K562 (cell line): ENCODE measurements at regions not wholly inside any gene's neighbourhood (a gene's known extent, or its start where the extent isn't known, plus 50 kb on each side); places are given as distances from the start of the nearest gene placed in this dataset.

Experiments used
- ATAC-seq: fragments of 200-7000 bp; cut with Tn5 transposase; 3 replicates; pipeline ENCODE4 v1.9.1; 2020; ENCODE audit warnings: moderate library complexity
- BruUV-seq: library from RNA; stranded (reverse); fragments of 400-500 nt; replicated peaks from 2 replicates; lab custom pipeline; 2021; lab: Mats Ljungman, UMichigan
- CTCF ChIA-PET: fragments of 300-600 bp; formaldehyde crosslinking; extraction: SDS; loops from one replicate; lab custom pipeline; 2021; ENCODE audit warnings: low intra/inter-chr PET ratio; lab: Yijun Ruan, JAX
- POLR2A ChIA-PET: fragments of 300-600, 350-650 bp; sonication (Branson Sonifier 250); formaldehyde crosslinking; extraction: SDS; loops from one replicate; lab custom pipeline; 2021; ENCODE audit warnings: antibody characterized with exemption, inconsistent platforms; lab: Yijun Ruan, JAX
- DNase-seq, 4 experiments: peaks; one replicate each; pipeline versions ENCODE4 v3.0.0 to v3.0.0-alpha.2; 2011 to 2018; ENCODE audit warnings: low spot score in 3 of 4, mixed read lengths in 3 of 4; ENCODE audit errors: extremely low read depth in 1 of 4
- FAIRE-seq: peaks from 2 replicates; lab custom pipeline; 2011; peaks lifted over from hg19 to GRCh38; lab: Jason Lieb, UNC
- H2AFZ ChIP-seq: 2 replicates; pipeline ENCODE4 v1.6.0; 2011; ENCODE audit warnings: low read depth, low read length, control low read depth, inconsistent platforms
- H3K27ac ChIP-seq: fragments of 200-600 bp; 3 replicates; pipeline ENCODE4 v1.8.0; 2011; ENCODE audit warnings: low read depth, mild to moderate bottlenecking, control low read depth, inconsistent platforms, low read length, moderate library complexity, mixed read lengths; ENCODE audit errors: extremely low read depth
- H3K27me3 ChIP-seq, 2 experiments: fragments of 300-600 bp in 1 of 2; 2 replicates in 1 of 2; 3 replicates in 1 of 2; pipeline versions ENCODE4 v1.6.0 to v1.8.0; 2011; ENCODE audit warnings: inconsistent platforms in 2 of 2, low read length in 2 of 2, mild to moderate bottlenecking in 1 of 2, mixed read lengths in 1 of 2, moderate library complexity in 1 of 2; ENCODE audit not compliant: control insufficient read depth in 2 of 2, insufficient read depth in 2 of 2
- H3K36me3 ChIP-seq: fragments of 300-600 bp; 3 replicates; pipeline ENCODE4 v1.8.0; 2011; ENCODE audit warnings: mild to moderate bottlenecking, low read length, inconsistent platforms; ENCODE audit not compliant: control insufficient read depth, insufficient read depth
- H3K4me1 ChIP-seq, 2 experiments: fragments of 200-600 bp in 1 of 2; replicated peaks in 1 of 2; 2 replicates in 1 of 2; 3 replicates in 1 of 2; pipeline versions ENCODE4 v1.5.1 to v1.8.0; 2011; ENCODE audit warnings: inconsistent platforms in 2 of 2, low read length in 2 of 2, mild to moderate bottlenecking in 1 of 2, mixed read lengths in 1 of 2, moderate library complexity in 1 of 2; ENCODE audit not compliant: control insufficient read depth in 2 of 2, insufficient read depth in 2 of 2
- H3K4me2 ChIP-seq: 2 replicates; pipeline ENCODE4 v1.6.1; 2011; ENCODE audit warnings: low read length, control low read depth, inconsistent platforms, mixed read lengths; ENCODE audit not compliant: insufficient read depth
- H3K4me3 ChIP-seq: fragments of 200-600 bp; sonication (generic), shearing (Covaris generic); 2 replicates; pipeline ENCODE4 v1.5.1; 2016; ENCODE audit warnings: control low read depth, inconsistent platforms
- H3K79me2 ChIP-seq: fragments of 200-600 bp; 3 replicates; pipeline ENCODE4 v1.8.0; 2011; ENCODE audit warnings: low read length, inconsistent platforms; ENCODE audit not compliant: control insufficient read depth, insufficient read depth
- H3K9ac ChIP-seq, 2 experiments: 2 replicates each; pipeline versions ENCODE4 v1.6.0 to v1.6.1; 2011; ENCODE audit warnings: low read depth in 2 of 2, low read length in 2 of 2, control low read depth in 1 of 2, inconsistent platforms in 1 of 2, mild to moderate bottlenecking in 1 of 2, mixed read lengths in 1 of 2; ENCODE audit not compliant: insufficient read depth in 1 of 2
- H3K9me1 ChIP-seq: one replicate; pipeline ENCODE4 v1.6.0; 2011; ENCODE audit warnings: inconsistent platforms, mild to moderate bottlenecking, low read length, moderate library complexity; ENCODE audit not compliant: control insufficient read depth, insufficient read depth
- H3K9me3 ChIP-seq: replicated peaks from 2 replicates; pipeline ENCODE4 v1.5.1; 2011; ENCODE audit warnings: low read depth, low read length, inconsistent platforms; ENCODE audit not compliant: control insufficient read depth, insufficient read depth
- H4K20me1 ChIP-seq: replicated peaks from 2 replicates; pipeline ENCODE4 v1.6.1; 2011; ENCODE audit warnings: low read length, inconsistent platforms, mixed read lengths; ENCODE audit not compliant: control insufficient read depth, insufficient read depth
- ARID1B ChIP-seq: fragments of 450-650 bp; IDR thresholded peaks from 2 replicates; pipeline ENCODE4 v1.6.1; 2016; ENCODE audit warnings: antibody characterized with exemption, mild to moderate bottlenecking, inconsistent platforms
- CBFA2T2 ChIP-seq: fragments of 450-650 bp; conservative IDR thresholded peaks from 2 replicates; pipeline ENCODE4 v1.6.1; 2017; ENCODE audit warnings: mild to moderate bottlenecking
- CBFA2T3 ChIP-seq: fragments of 450-650 bp; IDR thresholded peaks from 2 replicates; pipeline ENCODE4 v1.6.1; 2017
- CTBP1 ChIP-seq: fragments of 450-650 bp; IDR thresholded peaks from 2 replicates; pipeline ENCODE4 v1.6.1; 2016; ENCODE audit warnings: borderline replicate concordance
- EP300 ChIP-seq: IDR thresholded peaks from 2 replicates; pipeline ENCODE4 v1.6.1; 2012; ENCODE audit warnings: low read length, improper control_type of control experiment
- EP400 ChIP-seq: fragments of 450-650 bp; IDR thresholded peaks from 2 replicates; pipeline ENCODE4 v1.6.1; 2017; ENCODE audit warnings: antibody characterized with exemption, mild to moderate bottlenecking, moderate library complexity
- ESRRB ChIP-seq: fragments of 250-450 bp; sonication (Bioruptor Pico); IDR thresholded peaks from 2 replicates; pipeline ENCODE4 v1.5.0; 2020; ENCODE audit warnings: mild to moderate bottlenecking, moderate library complexity, borderline replicate concordance
- FOXK2 ChIP-seq, 2 experiments: fragments of 450-650 bp; IDR thresholded peaks in 1 of 2; conservative IDR thresholded peaks in 1 of 2; 2 replicates each; pipeline ENCODE4 v1.6.1; 2016; ENCODE audit warnings: low read depth in 2 of 2, mild to moderate bottlenecking in 1 of 2
- HDAC1 ChIP-seq, 2 experiments: fragments of 450-650 bp; IDR thresholded peaks; 2 replicates each; pipeline ENCODE4 v1.6.1; 2016 to 2017; ENCODE audit warnings: inconsistent platforms in 1 of 2, mild to moderate bottlenecking in 1 of 2, moderate library complexity in 1 of 2
- KDM1A ChIP-seq, 2 experiments: fragments of 450-650 bp; IDR thresholded peaks; 2 replicates each; pipeline ENCODE4 v1.6.1; 2016; ENCODE audit warnings: mild to moderate bottlenecking in 2 of 2
- KLF10 ChIP-seq: fragments of 250-450 bp; sonication (Bioruptor Pico); IDR thresholded peaks from 2 replicates; pipeline ENCODE4 v1.6.1; 2021; ENCODE audit warnings: matching md5 sums
- LARP7 ChIP-seq: fragments of 450-650 bp; IDR thresholded peaks from 2 replicates; pipeline ENCODE4 v1.6.1; 2016
- MEIS2 ChIP-seq: fragments of 450-650 bp; IDR thresholded peaks from 2 replicates; pipeline ENCODE4 v1.6.1; 2014; ENCODE audit warnings: mild to moderate bottlenecking; ENCODE audit not compliant: partially characterized antibody
- NCOR1 ChIP-seq: fragments of 450-650 bp; IDR thresholded peaks from 2 replicates; pipeline ENCODE4 v1.6.1; 2016; ENCODE audit warnings: mild to moderate bottlenecking, moderate library complexity
- NFIC ChIP-seq: fragments of 450-650 bp; IDR thresholded peaks from 2 replicates; pipeline ENCODE4 v1.6.1; 2017; ENCODE audit warnings: mild to moderate bottlenecking, inconsistent platforms
- PTRF ChIP-seq: fragments of 450-650 bp; IDR thresholded peaks from 2 replicates; pipeline ENCODE4 v1.6.1; 2016; ENCODE audit warnings: mild to moderate bottlenecking, missing genetic modification characterization, missing compliant biosample characterization
- RAD21 ChIP-seq, 2 experiments: fragments of 250-450 bp in 1 of 2; fragments of 450-650 bp in 1 of 2; sonication (Bioruptor Pico) in 1 of 2; formaldehyde crosslinking in 1 of 2; IDR thresholded peaks in 1 of 2; conservative IDR thresholded peaks in 1 of 2; 2 replicates each; pipeline versions ENCODE4 v1.4.0 to v1.8.0; 2020 to 2022; ENCODE audit warnings: mild to moderate bottlenecking in 2 of 2, moderate library complexity in 1 of 2
- RCOR1 ChIP-seq, 2 experiments: IDR thresholded peaks; 2 replicates each; pipeline ENCODE4 v1.6.1; 2012; ENCODE audit warnings: low read depth in 2 of 2, low read length in 2 of 2, borderline replicate concordance in 1 of 2, improper control_type of control experiment in 1 of 2
- SMARCA4 ChIP-seq: fragments of 450-650 bp; IDR thresholded peaks from 2 replicates; pipeline ENCODE4 v1.6.1; 2016
- SMC3 ChIP-seq: conservative IDR thresholded peaks from 2 replicates; pipeline ENCODE4 v1.6.1; 2011; ENCODE audit warnings: low read depth, low read length, improper control_type of control experiment; ENCODE audit not compliant: insufficient read depth
- TAL1 ChIP-seq: fragments of 450-650 bp; IDR thresholded peaks from 2 replicates; pipeline ENCODE4 v1.6.1; 2016; ENCODE audit warnings: mild to moderate bottlenecking
- TRIM24 ChIP-seq, 2 experiments: fragments of 450-650 bp; IDR thresholded peaks; 2 replicates each; pipeline ENCODE4 v1.6.1; 2016
- ZBTB1 ChIP-seq: sonication (generic); formaldehyde crosslinking; IDR thresholded peaks from 2 replicates; pipeline ENCODE4 v1.8.1; 2023; ENCODE audit warnings: missing genetic modification reagents, low read depth, mild to moderate bottlenecking, borderline replicate concordance
- ZEB2 ChIP-seq: fragments of 450-650 bp; IDR thresholded peaks from 2 replicates; pipeline ENCODE4 v1.6.1; 2016
- ZNF24 ChIP-seq: fragments of 450-650 bp; IDR thresholded peaks from 2 replicates; pipeline ENCODE4 v1.6.1; 2016
- ZNF282 ChIP-seq: sonication (generic); formaldehyde crosslinking; IDR thresholded peaks from 2 replicates; pipeline ENCODE4 v1.8.1; 2023; ENCODE audit warnings: missing genetic modification reagents
- WGBS: fragments of 100-300 bp; shearing (Covaris generic); methylation state at CpG from one replicate; pipeline ENCODE4 v1.1.6; 2016; ENCODE audit warnings: low coverage, mixed read lengths; ENCODE audit not compliant: insufficient coverage; ENCODE audit errors: missing lambda C conversion rate; 5-methylcytosine and 5-hydroxymethylcytosine counted together
- in situ Hi-C: fragments of 300-500 bp; cut with MboI; formaldehyde crosslinking; loops from 4 replicates; pipeline ENCODE4 v1.15.0; 2018; ENCODE audit warnings: inconsistent platforms, mixed read lengths
- intact Hi-C: fragments of 100-400 bp; cut with micrococcal nuclease; formaldehyde crosslinking; loops from 2 replicates; pipeline ENCODE4 v1.14.2; 2022

GRCh38 chr3:130242850-130243569, 102.5 kb upstream of the COL6A5 start:
- no peaks in the 10 kb centered on the region for H3K9me1 ChIP-seq
- H3K9ac ChIP-seq = no peak overlapping the region
- no peak overlapping the region for H2AFZ ChIP-seq
- H3K4me1 ChIP-seq = peaks cover 0 to 2% of the 10 kb centered on the region in 2 experiments; a peak in 1 of 5 replicates
- POLR2A ChIA-PET = no interaction called here
- no peaks in the 10 kb centered on the region for H4K20me1 ChIP-seq
- ATAC-seq = peak; percentile 95
- CTCF ChIA-PET = interaction anchor here (0.6 to 0.7 kb wide), 2 partner anchors 224 to 381 kb away, joined by 3 read pairs; no protein-coding TSS in a partner anchor
- no peaks in the 10 kb centered on the region for H3K79me2 ChIP-seq
- intact Hi-C loops (loop anchor here (5.0 kb wide), 1 partner anchor 91 kb away; no protein-coding TSS in a partner anchor), in situ Hi-C loops (loop anchor here (10.0 kb wide), 1 partner anchor 98 kb away; no protein-coding TSS in a partner anchor)
- no peak overlapping the region for H3K27ac ChIP-seq
- FAIRE-seq = peak; percentile 69
- H3K4me3 ChIP-seq = no peak overlapping the region
- no peaks in the 10 kb centered on the region for H3K27me3 ChIP-seq
- no TSS peak for BruUV-seq
- peak; percentile 8 to 65 (median 34) for DNase-seq
- H3K36me3 ChIP-seq = no peaks in the 10 kb centered on the region
- H3K9me3 ChIP-seq = no peaks in the 10 kb centered on the region
- H3K4me2 ChIP-seq = no peak overlapping the region
- 30% methylated on average over 3 of the region's 3 CpGs for WGBS
- TF ChIP-seq EP300 = peak; percentile 44; the same call in 1 of the 2 replicates
- no peak for TF ChIP-seq ZBTB1 (CRISPR knock-in tag)
- TF ChIP-seq ZNF282 (CRISPR knock-in tag) = no peak
- TF ChIP-seq SMC3 = peak; percentile 50; the same call in 1 of the 2 replicates
- peak; percentile 86 to 94 for TF ChIP-seq KDM1A (IDR thresholded peaks at IDR 0.05)
- peak; percentile 44; the same call in 1 of the 2 replicates for TF ChIP-seq CTBP1
- peak; percentile 93 for TF ChIP-seq MEIS2
- TF ChIP-seq CBFA2T3 = peak; percentile 85
- peak in 1 of 2 experiments; percentile 90; a peak in 2 of 4 replicates for TF ChIP-seq RCOR1 (IDR thresholded peaks at IDR 0.05; ENCODE audit: borderline replicate concordance in 1 of 2, low read depth in 2 of 2, low read length in 2 of 2)
- no peak for TF ChIP-seq PTRF (tag)
- TF ChIP-seq TRIM24 (IDR thresholded peaks at IDR 0.05) = peak; percentile 54 to 61; a peak in 1 of 4 replicates
- peak; percentile 29; the same call in 1 of the 2 replicates for TF ChIP-seq NFIC
- TF ChIP-seq CBFA2T2 = peak; percentile 72
- no peak for TF ChIP-seq ESRRB
- peak; percentile 57 for TF ChIP-seq TAL1
- peak; percentile 74 for TF ChIP-seq ARID1B
- 0 out of 2 replicates have a peak, but pooled peaks have one; percentile 14 for TF ChIP-seq EP400
- TF ChIP-seq FOXK2 (conservative IDR thresholded peaks at IDR 0.05 in 1 of 2, IDR thresholded peaks at IDR 0.05 in 1 of 2; ENCODE audit: low read depth in 2 of 2) = 0 out of 4 replicates have a peak, but pooled peaks of 1 of the 2 experiments have one; percentile 22
- TF ChIP-seq ZEB2 = 0 out of 2 replicates have a peak, but pooled peaks have one; percentile 14
- TF ChIP-seq SMARCA4 = 0 out of 2 replicates have a peak, but pooled peaks have one; percentile 33
- no peak for TF ChIP-seq LARP7
- TF ChIP-seq NCOR1 = peak; percentile 50
- peak; percentile 70 to 87 for TF ChIP-seq RAD21 (CRISPR knock-in tag; conservative IDR thresholded peaks at IDR 0.05 in 1 of 2, IDR thresholded peaks at IDR 0.05 in 1 of 2)
- TF ChIP-seq KLF10 (CRISPR knock-in tag) = no peak
- 0 out of 2 replicates have a peak, but pooled peaks have one; percentile 6 for TF ChIP-seq ZNF24
- peak in 1 of 2 experiments; percentile 82; a peak in 2 of 4 replicates for TF ChIP-seq HDAC1 (IDR thresholded peaks at IDR 0.05)
